BLaER1 treated with 17β-estradiol and CSF1 and Interleukin-3, amounts not matched to agents 10 nM and 100 nM (cell line): ENCODE measurements at regions not wholly inside any gene's neighbourhood (a gene's known extent, or its start where the extent isn't known, plus 50 kb on each side); places are given as distances from the start of the nearest gene placed in this dataset.

Experiments
- H3K27ac ChIP-seq, 11 experiments: shearing (Covaris generic); formaldehyde crosslinking; 2 replicates each; pipeline ENCODE4 v1.8.1; 2022
- H3K27me3 ChIP-seq, 11 experiments: shearing (Covaris generic); formaldehyde crosslinking; 2 replicates each; pipeline ENCODE4 v1.8.1; 2022
- H3K36me3 ChIP-seq, 11 experiments: shearing (Covaris generic); formaldehyde crosslinking; 2 replicates each; pipeline ENCODE4 v1.8.1; 2022
- H3K4me1 ChIP-seq, 10 experiments: shearing (Covaris generic); formaldehyde crosslinking; 2 replicates each; pipeline ENCODE4 v1.8.1; 2022
- H3K4me2 ChIP-seq, 11 experiments: shearing (Covaris generic); formaldehyde crosslinking; 2 replicates each; pipeline ENCODE4 v1.8.1; 2022
- H3K4me3 ChIP-seq, 10 experiments: shearing (Covaris generic); formaldehyde crosslinking; 2 replicates each; pipeline ENCODE4 v1.8.1; 2022
- H3K9ac ChIP-seq, 11 experiments: shearing (Covaris generic); formaldehyde crosslinking; 2 replicates each; pipeline ENCODE4 v1.8.1; 2022
- H3K9me3 ChIP-seq, 11 experiments: shearing (Covaris generic); formaldehyde crosslinking; replicated peaks in 1 of 11; 2 replicates each; pipeline ENCODE4 v1.8.1; 2022
- H4K20me1 ChIP-seq, 11 experiments: shearing (Covaris generic); formaldehyde crosslinking; 2 replicates each; pipeline ENCODE4 v1.8.1; 2022
- Cebpa-rat ChIP-seq, 11 experiments: shearing (Covaris generic); IDR thresholded peaks; 2 replicates each; pipeline ENCODE4 v1.8.1; 2022

GRCh38 chr6:105669232-105669631 lies 266.4 kb upstream of the PREP start:
- Histone ChIP-seq H4K20me1 (no peaks in the 10 kb centered on the region), H3K9me3 (peaks cover 5 to 36% (median 14%) of the 10 kb centered on the region in 11 experiments; a peak in 15 of 22 replicates), H3K27ac (no peak overlapping the region), H3K4me2 (no peak overlapping the region), H3K4me1 (peaks cover 0 to 6% (median 0%) of the 10 kb centered on the region in 10 experiments; a peak in 1 of 20 replicates), H3K27me3 (no peaks in the 10 kb centered on the region), H3K9ac (no peak overlapping the region), H3K4me3 (no peak overlapping the region), H3K36me3 (no peaks in the 10 kb centered on the region; a peak in 1 of 22 replicates)
- no peak for TF ChIP-seq Cebpa-rat (IDR thresholded peaks at IDR 0.05)

- Histone ChIP-seq H4K20me1 (no peaks in the 10 kb centered on the region), H3K27ac (no peak overlapping the region), H3K9ac (no peak overlapping the region), H3K4me1 (peaks cover 0 to 6% (median 0%) of the 10 kb centered on the region in 10 experiments; a peak in 1 of 20 replicates), H3K36me3 (no peaks in the 10 kb centered on the region; a peak in 1 of 22 replicates), H3K9me3 (peaks cover 5 to 42% (median 18%) of the 10 kb centered on the region in 11 experiments; a peak in 15 of 22 replicates), H3K27me3 (no peaks in the 10 kb centered on the region), H3K4me3 (no peak overlapping the region), H3K4me2 (no peak overlapping the region)
- TF ChIP-seq Cebpa-rat (IDR thresholded peaks at IDR 0.05): no peak
These were observed 264.2 kb upstream of the PREP start for GRCh38 chr6:105667056-105667455.

- H3K36me3 ChIP-seq: no peaks in the 10 kb centered on the region; a peak in 1 of 22 replicates
- H3K9me3 ChIP-seq: peaks cover 5 to 35% (median 18%) of the 10 kb centered on the region in 11 experiments; a peak in 16 of 22 replicates
- no peak overlapping the region for H3K9ac ChIP-seq
- no peak for TF ChIP-seq Cebpa-rat (IDR thresholded peaks at IDR 0.05)
- no peak overlapping the region for H3K27ac ChIP-seq
- peak overlapping the region in 1 of 11 experiments; percentile 18; a peak in 1 of 22 replicates for H3K4me2 ChIP-seq
- peaks cover 0 to 6% (median 0%) of the 10 kb centered on the region in 10 experiments; a peak in 1 of 20 replicates for H3K4me1 ChIP-seq
- no peaks in the 10 kb centered on the region for H4K20me1 ChIP-seq
- no peaks in the 10 kb centered on the region for H3K27me3 ChIP-seq
- no peak overlapping the region for H3K4me3 ChIP-seq
These were observed 262.0 kb upstream of the PREP start for GRCh38 chr6:105664931-105665330.

- no peak overlapping the region for H3K4me3 ChIP-seq
- H3K27me3 ChIP-seq: no peaks in the 10 kb centered on the region
- H3K4me2 ChIP-seq: no peak overlapping the region
- H4K20me1 ChIP-seq: no peaks in the 10 kb centered on the region
- H3K4me1 ChIP-seq: peaks cover 0 to 7% (median under 1%) of the 10 kb centered on the region in 10 experiments; a peak in 7 of 20 replicates
- no peak for TF ChIP-seq Cebpa-rat (IDR thresholded peaks at IDR 0.05)
- H3K36me3 ChIP-seq: no peaks in the 10 kb centered on the region
- H3K9ac ChIP-seq: no peak overlapping the region
- H3K27ac ChIP-seq: no peak overlapping the region
- no peaks in the 10 kb centered on the region for H3K9me3 ChIP-seq
These were observed 249.1 kb upstream of the PREP start for GRCh38 chr6:105651969-105652368.

GRCh38 chr6:105650347-105650746 lies 247.5 kb upstream of the PREP start:
- no peak overlapping the region for H3K4me2 ChIP-seq
- H3K27me3 ChIP-seq: no peaks in the 10 kb centered on the region
- H3K4me3 ChIP-seq: no peak overlapping the region
- H3K9ac ChIP-seq: no peak overlapping the region
- no peaks in the 10 kb centered on the region for H3K36me3 ChIP-seq
- H3K9me3 ChIP-seq: no peaks in the 10 kb centered on the region
- no peak overlapping the region for H3K27ac ChIP-seq
- H3K4me1 ChIP-seq: peaks cover 0 to 17% (median 4%) of the 10 kb centered on the region in 10 experiments; a peak in 9 of 20 replicates
- H4K20me1 ChIP-seq: no peaks in the 10 kb centered on the region
- no peak for TF ChIP-seq Cebpa-rat (IDR thresholded peaks at IDR 0.05)

GRCh38 chr6:105649192-105649591 lies 246.3 kb upstream of the PREP start:
- Histone ChIP-seq H3K27ac (no peak overlapping the region), H3K9me3 (no peaks in the 10 kb centered on the region)
- no peak for TF ChIP-seq Cebpa-rat (IDR thresholded peaks at IDR 0.05)

GRCh38 chr6:105648276-105648675 lies 245.4 kb upstream of the PREP start:
- no peak overlapping the region for H3K27ac ChIP-seq
- no peaks in the 10 kb centered on the region for H3K36me3 ChIP-seq
- H3K9ac ChIP-seq: no peak overlapping the region
- no peak overlapping the region for H3K4me2 ChIP-seq
- TF ChIP-seq Cebpa-rat (IDR thresholded peaks at IDR 0.05): no peak
- H3K27me3 ChIP-seq: no peaks in the 10 kb centered on the region
- no peaks in the 10 kb centered on the region for H3K9me3 ChIP-seq
- peaks cover 0 to 22% (median 4%) of the 10 kb centered on the region in 10 experiments; a peak in 9 of 20 replicates for H3K4me1 ChIP-seq
- H4K20me1 ChIP-seq: no peaks in the 10 kb centered on the region
- H3K4me3 ChIP-seq: no peak overlapping the region

More at GRCh38 chr6:105649192-105649591, 246.3 kb upstream of the PREP start:
- Histone ChIP-seq H3K27me3 (no peaks in the 10 kb centered on the region), H3K4me3 (no peak overlapping the region), H3K9ac (no peak overlapping the region), H3K36me3 (no peaks in the 10 kb centered on the region), H4K20me1 (no peaks in the 10 kb centered on the region), H3K4me2 (no peak overlapping the region), H3K4me1 (peaks cover 0 to 18% (median 4%) of the 10 kb centered on the region in 10 experiments; a peak in 9 of 20 replicates)

- H4K20me1 ChIP-seq: no peaks in the 10 kb centered on the region
- peak overlapping the region in 4 of 11 experiments; percentile 19 to 71 (median 58); a peak in 8 of 22 replicates for H3K4me2 ChIP-seq
- no peaks in the 10 kb centered on the region for H3K36me3 ChIP-seq
- H3K4me1 ChIP-seq: peaks cover 0 to 22% (median 7%) of the 10 kb centered on the region in 10 experiments; a peak in 11 of 20 replicates
- H3K9me3 ChIP-seq: no peaks in the 10 kb centered on the region; a peak in 1 of 22 replicates
- no peaks in the 10 kb centered on the region for H3K27me3 ChIP-seq
- no peak for TF ChIP-seq Cebpa-rat (IDR thresholded peaks at IDR 0.05)
- peak overlapping the region in 1 of 11 experiments; percentile 31; a peak in 1 of 22 replicates for H3K27ac ChIP-seq
- H3K4me3 ChIP-seq: no peak overlapping the region
- H3K9ac ChIP-seq: no peak overlapping the region
These were observed 243.5 kb upstream of the PREP start for GRCh38 chr6:105646391-105646867.

- H3K4me2 ChIP-seq: peak overlapping the region in 4 of 11 experiments; percentile 19 to 71 (median 58); a peak in 6 of 22 replicates
- no peaks in the 10 kb centered on the region for H4K20me1 ChIP-seq
- H3K27ac ChIP-seq: no peak overlapping the region
- H3K9me3 ChIP-seq: no peaks in the 10 kb centered on the region; a peak in 1 of 22 replicates
- H3K4me1 ChIP-seq: peaks cover 0 to 22% (median 7%) of the 10 kb centered on the region in 10 experiments; a peak in 11 of 20 replicates
- H3K27me3 ChIP-seq: no peaks in the 10 kb centered on the region
- H3K4me3 ChIP-seq: no peak overlapping the region
- H3K36me3 ChIP-seq: no peaks in the 10 kb centered on the region
- no peak overlapping the region for H3K9ac ChIP-seq
- TF ChIP-seq Cebpa-rat (IDR thresholded peaks at IDR 0.05): no peak
These were observed 243.1 kb upstream of the PREP start for GRCh38 chr6:105645958-105646357.

- peaks cover 0 to 22% (median 7%) of the 10 kb centered on the region in 10 experiments; a peak in 11 of 20 replicates for H3K4me1 ChIP-seq
- no peak overlapping the region for H3K4me2 ChIP-seq
These were observed 242.3 kb upstream of the PREP start for GRCh38 chr6:105645156-105645555.

More at GRCh38 chr6:105645156-105645555, 242.3 kb upstream of the PREP start:
- no peak overlapping the region for H3K4me3 ChIP-seq
- H3K27me3 ChIP-seq: no peaks in the 10 kb centered on the region
- H3K9me3 ChIP-seq: no peaks in the 10 kb centered on the region; a peak in 1 of 22 replicates
- H3K36me3 ChIP-seq: no peaks in the 10 kb centered on the region
- H3K27ac ChIP-seq: no peak overlapping the region
- no peaks in the 10 kb centered on the region for H4K20me1 ChIP-seq
- H3K9ac ChIP-seq: no peak overlapping the region
- TF ChIP-seq Cebpa-rat (IDR thresholded peaks at IDR 0.05): no peak
